HL-60/S4 treated with phorbol 12-myristate 13-acetate at 8.2 ng/mL for 4 days and 3 days (cell line): ENCODE measurements at regions not wholly inside any gene's neighbourhood (a gene's known extent, or its start where the extent isn't known, plus 50 kb on each side); places are given as distances from the start of the nearest gene placed in this dataset.

ENCODE experiments used
- in situ Hi-C: fragments of 300-500 bp; cut with MboI; formaldehyde crosslinking; loops from 2 replicates; pipeline ENCODE4 v1.15.0; 2022; ENCODE audit warnings: low sequenced_read_pairs

DNA sequence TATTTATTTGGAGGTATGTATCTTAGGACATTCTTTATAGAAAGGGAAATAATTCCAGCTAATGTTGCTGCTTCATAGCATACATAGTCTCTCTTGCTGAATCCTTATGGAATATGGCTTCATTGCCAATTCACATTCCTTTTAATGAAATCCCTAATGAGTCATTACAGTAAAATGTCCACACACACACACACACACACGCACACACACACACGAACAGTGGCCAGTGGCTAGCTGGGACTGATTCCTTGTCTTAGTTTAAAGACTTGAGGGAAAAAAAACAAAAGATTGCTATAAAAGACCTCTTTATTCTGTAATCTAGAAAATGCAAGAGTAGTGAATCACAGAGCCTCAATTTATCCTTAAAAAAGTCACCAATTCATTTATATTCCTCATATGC lies 301.6 kb downstream of the SLITRK6 start:
- in situ Hi-C loops, result no loop called here

DNA sequence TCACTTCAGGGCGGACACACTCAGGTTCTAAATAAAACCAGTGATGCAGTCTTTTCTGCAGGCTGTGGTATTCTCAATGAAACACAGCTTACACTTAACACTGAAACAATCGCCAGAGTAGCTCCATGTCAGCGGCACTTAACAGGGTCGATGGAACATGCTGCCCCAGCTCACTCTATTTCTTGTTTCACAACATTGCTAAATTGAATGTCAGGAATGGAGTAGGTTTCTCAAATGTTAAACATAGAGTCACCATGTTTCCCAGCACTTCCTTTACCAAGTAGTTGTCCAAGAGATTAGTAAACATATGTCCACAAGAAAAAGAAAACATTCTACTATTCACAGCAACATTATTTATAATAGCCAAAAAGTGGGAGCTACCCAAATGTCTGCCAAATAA lies 306.9 kb downstream of the SLITRK6 start:
- in situ Hi-C loops, result no loop called here

- in situ Hi-C loops, result no loop called here
Measured at GRCh38 chr13:85486663-85487062, 312.6 kb downstream of the SLITRK6 start.

DNA sequence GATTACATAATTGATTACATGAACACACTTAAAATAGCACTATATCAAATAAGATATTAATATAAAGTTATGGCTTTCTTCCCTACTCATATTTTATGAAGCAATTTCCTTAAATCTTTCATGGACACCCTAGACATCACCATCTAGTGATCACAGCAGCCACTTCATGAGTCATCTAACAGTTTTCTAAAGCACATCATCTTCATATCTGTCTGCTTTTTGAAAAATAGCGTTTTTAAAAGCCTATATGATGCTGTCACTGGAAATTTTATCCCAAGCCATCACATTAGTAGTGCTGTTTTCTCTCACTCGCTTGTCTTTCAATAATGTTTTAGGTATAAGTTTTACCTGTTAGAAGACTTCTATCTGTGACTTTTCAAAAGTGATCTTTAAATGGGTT lies 326.1 kb downstream of the SLITRK6 start:
- in situ Hi-C loops, result no loop called here

GRCh38 chr13:85469320-85469719 lies 329.9 kb downstream of the SLITRK6 start:
- in situ Hi-C loops, result no loop called here

DNA sequence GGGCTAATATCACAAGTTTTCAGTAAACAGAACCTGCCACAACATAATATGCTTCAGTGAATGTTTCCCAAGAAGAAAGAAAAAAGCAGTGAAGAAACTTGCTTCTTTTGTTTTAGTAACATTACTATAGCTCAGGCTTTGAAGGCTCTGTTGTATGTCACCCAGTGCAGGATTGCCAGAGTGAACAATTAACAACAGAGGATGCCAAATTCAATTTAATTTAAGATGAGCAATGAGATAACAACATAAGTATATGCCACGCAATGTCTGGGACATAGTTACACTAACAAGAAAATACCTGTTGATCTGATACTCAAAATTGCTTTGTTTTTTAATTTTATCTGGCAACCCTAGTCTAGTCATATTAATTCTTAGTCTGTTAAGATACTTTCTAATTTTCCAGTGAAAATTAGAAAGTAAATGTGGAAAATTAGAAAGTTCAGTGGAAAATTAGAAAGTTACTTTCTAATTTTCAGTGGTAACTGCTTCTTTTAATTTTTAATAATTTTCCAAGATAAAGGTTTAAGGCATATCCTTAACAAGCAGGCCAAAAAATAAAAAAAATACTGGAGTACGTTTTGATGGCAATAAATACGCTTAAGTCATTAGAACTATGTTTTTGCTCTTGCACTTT lies 336.3 kb downstream of the SLITRK6 start:
- in situ Hi-C loops, result no loop called here

- in situ Hi-C loops, result no loop called here
Measured at GRCh38 chr13:85461621-85462020, 337.6 kb downstream of the SLITRK6 start.

GRCh38 chr13:85445534-85445933 lies 353.7 kb downstream of the SLITRK6 start:
- in situ Hi-C loops, result no loop called here

- in situ Hi-C loops, result no loop called here
Measured at GRCh38 chr13:85441975-85442374, 357.2 kb downstream of the SLITRK6 start.

DNA sequence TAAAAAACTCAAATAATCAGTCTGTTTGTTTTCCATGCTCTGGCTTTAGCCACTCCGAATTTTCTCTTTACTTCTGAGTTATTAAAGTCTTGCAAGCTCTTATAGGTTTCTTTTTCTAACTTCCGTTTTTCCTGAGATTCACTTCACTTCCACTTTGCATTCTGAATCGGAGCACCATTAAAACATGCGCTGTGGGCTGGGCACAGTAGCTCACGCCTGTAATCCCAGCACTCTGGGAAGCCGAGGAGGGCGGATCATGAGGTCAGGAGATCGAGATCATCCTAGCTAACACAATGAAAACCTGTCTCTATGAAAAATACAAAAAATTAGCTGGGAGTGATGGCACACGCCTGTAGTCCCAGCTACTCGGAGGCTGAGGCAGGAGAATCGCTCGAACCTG lies 357.9 kb downstream of the SLITRK6 start:
- in situ Hi-C loops, result no loop called here

DNA sequence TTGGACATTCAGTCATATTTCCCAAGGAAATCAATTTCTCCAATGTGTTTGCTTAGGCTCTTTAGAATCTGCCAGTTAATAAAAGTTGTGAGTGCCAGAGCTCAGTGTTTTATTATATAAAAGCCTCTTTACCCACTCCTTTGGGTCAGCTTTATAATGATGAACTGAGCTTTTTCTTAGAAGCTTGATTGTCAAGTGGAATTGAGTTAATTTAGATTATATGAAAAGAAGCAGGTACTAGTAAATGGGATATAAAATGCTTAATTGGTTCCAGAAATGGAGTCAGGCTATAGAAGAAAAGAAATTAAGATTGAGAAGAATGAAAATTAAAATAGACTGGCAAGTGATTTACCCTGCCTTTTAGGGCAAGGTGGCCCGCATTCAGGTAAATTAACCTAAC lies 363.2 kb downstream of the SLITRK6 start:
- in situ Hi-C loops, result no loop called here

DNA sequence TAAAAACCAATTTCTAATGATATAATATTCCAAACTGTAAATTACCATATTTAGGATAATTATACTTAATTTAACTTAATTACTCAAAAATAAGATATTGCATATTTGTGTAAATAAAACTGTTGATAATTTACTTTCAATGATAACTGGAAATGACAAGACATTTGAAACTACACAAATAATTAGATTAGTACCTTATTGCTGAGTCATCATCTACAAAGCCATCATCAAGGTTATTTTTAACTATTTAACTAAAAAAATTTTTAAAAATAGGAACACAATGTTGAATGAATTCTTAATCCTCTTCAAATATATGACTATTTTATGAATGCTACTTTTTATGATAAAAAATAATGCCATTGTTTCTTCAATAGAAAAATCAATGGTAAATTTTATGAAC lies 364.3 kb downstream of the SLITRK6 start:
- in situ Hi-C loops, result no loop called here

DNA sequence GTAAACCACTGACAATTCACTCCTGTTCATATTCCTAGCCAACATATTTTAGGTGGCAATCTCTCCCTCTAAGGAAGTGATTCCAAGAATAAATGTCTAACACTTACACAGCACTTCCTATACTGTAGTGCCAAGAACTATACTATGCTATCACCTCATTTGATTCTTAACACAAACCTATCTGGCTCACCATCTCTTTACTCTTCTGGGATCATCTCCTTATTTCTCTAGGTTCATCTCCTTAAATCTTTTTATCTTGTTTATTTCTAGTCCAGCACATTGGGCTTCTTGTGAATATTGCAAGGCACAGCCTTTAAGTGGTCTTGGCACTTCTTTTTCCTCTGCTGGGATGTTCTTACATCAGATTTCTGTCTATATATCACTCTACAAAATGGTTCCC lies 366.3 kb downstream of the SLITRK6 start:
- in situ Hi-C loops, result no loop called here

DNA sequence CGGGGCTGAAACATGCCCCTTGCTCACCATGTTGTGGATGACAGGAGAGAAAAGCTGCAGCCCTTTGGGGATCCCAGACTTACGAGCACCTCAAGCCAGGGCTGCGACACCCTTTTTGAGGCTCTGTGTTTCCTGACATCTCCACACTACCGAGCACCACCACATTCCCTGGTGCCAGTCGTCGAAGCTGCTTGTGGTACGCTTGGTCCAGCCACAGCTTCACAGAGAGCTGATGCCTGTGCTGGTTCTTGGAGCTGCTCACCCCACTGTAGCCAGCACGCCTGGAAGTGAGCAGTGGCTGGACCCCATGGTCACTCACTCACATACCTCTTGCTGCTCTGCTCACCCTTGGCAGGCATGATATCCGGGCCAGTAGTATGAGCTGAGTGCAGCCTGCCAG lies 367.5 kb downstream of the SLITRK6 start:
- in situ Hi-C loops, result no loop called here

- in situ Hi-C loops, result no loop called here
Measured at GRCh38 chr13:85430216-85430794, 368.9 kb downstream of the SLITRK6 start.

GRCh38 chr13:85427416-85427815 lies 371.8 kb downstream of the SLITRK6 start:
- in situ Hi-C loops, result no loop called here

DNA sequence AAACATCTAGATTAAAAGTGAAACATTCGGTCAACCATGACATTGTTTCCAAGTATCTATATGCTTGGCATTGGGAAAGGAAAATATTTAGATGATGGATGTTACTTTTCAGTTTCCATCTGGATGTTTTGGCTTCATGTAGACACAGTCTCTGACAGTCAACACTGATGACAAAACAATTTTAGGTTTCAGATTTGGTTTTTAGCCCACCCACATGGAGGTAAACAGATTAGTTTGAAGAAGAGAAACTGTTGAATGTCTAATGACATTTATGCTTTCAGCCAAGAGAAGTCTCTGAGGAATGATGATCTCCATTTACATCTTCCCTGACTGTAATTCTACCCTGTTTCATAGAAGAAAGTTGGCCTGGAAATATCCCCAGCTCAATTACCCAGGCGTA lies 379.1 kb downstream of the SLITRK6 start:
- in situ Hi-C loops, result no loop called here

GRCh38 chr13:85419611-85420010 lies 379.6 kb downstream of the SLITRK6 start:
- in situ Hi-C loops, result no loop called here

DNA sequence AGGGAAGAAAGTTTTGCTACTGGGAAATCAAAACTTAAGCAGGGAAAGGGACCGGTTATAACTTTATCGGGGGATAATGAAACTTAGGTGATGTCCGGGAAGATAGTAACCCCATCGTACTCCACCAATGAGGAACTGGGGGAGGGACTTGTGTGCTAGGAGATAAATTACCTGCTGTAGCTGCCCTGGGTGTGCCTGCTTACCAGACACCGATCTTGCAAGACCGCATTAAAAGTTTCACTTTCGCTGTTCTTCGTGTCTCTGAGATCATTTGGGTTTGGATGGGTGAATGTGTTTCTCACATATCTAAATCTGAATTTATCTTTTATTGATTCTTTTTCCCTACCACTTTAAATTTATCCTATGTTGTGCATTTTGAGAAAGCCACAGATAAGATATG lies 381.4 kb downstream of the SLITRK6 start:
- in situ Hi-C loops, result no loop called here

- in situ Hi-C loops, result no loop called here
Measured at GRCh38 chr13:85413664-85414063, 385.6 kb downstream of the SLITRK6 start.

GRCh38 chr13:85412448-85412847 lies 386.8 kb downstream of the SLITRK6 start:
- in situ Hi-C loops, result no loop called here

- in situ Hi-C loops, result no loop called here
Measured at GRCh38 chr13:85411591-85411990, 387.6 kb downstream of the SLITRK6 start.

DNA sequence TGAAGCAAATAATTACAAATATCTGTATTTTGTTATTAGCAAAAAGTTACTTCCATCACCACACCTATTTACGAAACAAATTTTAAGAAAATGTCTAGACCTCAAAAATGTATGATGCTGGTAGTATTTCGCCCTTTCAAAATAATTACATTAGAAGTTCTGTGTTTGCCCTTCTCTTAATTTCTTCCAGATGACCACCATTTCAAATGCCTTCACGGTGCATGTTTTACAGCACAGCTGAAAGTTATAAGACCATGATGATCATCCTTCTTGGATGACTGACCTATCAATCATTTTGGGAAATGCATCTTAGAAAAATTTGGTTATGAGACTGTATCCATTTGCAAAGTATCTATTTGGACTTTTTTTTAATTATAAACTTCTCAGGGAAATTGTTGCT lies 390.8 kb downstream of the SLITRK6 start:
- in situ Hi-C loops, result no loop called here
